NB4 (cell line): ENCODE measurements at regions not wholly inside any gene's neighbourhood (a gene's known extent, or its start where the extent isn't known, plus 50 kb on each side); places are given as distances from the start of the nearest gene placed in this dataset.
A peak's percentile ranks its signal among the peaks of the same experiment; 100 is the strongest.
"Not testable (repeated sequence)": the region's sequence is repeated elsewhere in the genome, so short reads cannot be mapped to it uniquely, and the experiment has no call there.

Experiments used
- DNase-seq: peaks from one replicate; pipeline ENCODE4 v3.0.0; 2010; ENCODE audit warnings: low read depth
- H3K4me3 ChIP-seq: one replicate; pipeline ENCODE4 v1.5.1; 2011; ENCODE audit warnings: mild to moderate bottlenecking, low read depth, low read length, moderate library complexity
- MAX ChIP-seq: IDR thresholded peaks from 2 replicates; pipeline ENCODE4 v1.6.1; 2011; ENCODE audit warnings: low read depth, low read length
- MYC ChIP-seq: IDR thresholded peaks from 2 replicates; pipeline ENCODE4 v1.6.1; 2011; ENCODE audit warnings: low read depth, low read length
- POLR2A ChIP-seq: IDR thresholded peaks from 2 replicates; pipeline ENCODE4 v1.6.1; 2011; ENCODE audit warnings: mild to moderate bottlenecking; ENCODE audit not compliant: insufficient read length; ENCODE audit errors: extremely low read depth
- TF ChIP-seq, protein P1 (sequence below): IDR thresholded peaks from one replicate; pipeline ENCODE4 v1.5.1; 2012; ENCODE audit warnings: low read depth, low read length

GRCh38 chr11:133639408-133639807 is 107.1 kb upstream of the OPCML start:
- no peak for DNase-seq

DNA sequence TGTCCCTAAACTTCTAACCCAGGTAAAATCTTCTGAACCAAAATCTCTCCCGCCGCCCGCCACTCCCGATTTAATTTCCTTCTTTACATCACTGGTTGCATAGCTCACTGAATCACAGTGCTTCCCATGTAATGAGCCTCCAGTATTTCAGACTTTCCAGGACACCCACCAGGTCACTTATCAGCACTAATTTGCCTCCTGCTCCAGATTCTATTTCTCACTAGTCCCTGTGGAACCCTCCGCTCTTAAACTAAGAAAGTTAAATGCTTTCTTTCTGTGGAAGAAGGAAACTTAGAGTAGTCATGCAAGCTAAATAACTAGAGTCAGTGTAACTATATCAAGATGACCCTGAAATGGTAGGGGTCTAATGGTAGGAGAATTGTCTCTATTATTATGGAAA is 106.6 kb upstream of the OPCML start:
- DNase-seq: no peak
- no peak for TF ChIP-seq MYC
- TF ChIP-seq, protein P1, sequence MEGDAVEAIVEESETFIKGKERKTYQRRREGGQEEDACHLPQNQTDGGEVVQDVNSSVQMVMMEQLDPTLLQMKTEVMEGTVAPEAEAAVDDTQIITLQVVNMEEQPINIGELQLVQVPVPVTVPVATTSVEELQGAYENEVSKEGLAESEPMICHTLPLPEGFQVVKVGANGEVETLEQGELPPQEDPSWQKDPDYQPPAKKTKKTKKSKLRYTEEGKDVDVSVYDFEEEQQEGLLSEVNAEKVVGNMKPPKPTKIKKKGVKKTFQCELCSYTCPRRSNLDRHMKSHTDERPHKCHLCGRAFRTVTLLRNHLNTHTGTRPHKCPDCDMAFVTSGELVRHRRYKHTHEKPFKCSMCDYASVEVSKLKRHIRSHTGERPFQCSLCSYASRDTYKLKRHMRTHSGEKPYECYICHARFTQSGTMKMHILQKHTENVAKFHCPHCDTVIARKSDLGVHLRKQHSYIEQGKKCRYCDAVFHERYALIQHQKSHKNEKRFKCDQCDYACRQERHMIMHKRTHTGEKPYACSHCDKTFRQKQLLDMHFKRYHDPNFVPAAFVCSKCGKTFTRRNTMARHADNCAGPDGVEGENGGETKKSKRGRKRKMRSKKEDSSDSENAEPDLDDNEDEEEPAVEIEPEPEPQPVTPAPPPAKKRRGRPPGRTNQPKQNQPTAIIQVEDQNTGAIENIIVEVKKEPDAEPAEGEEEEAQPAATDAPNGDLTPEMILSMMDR: no peak
- TF ChIP-seq MAX: no peak
- no peak for TF ChIP-seq POLR2A
- no peak overlapping the region for H3K4me3 ChIP-seq

More at GRCh38 chr11:133639408-133639807, 107.1 kb upstream of the OPCML start:
- no peak overlapping the region for H3K4me3 ChIP-seq
- TF ChIP-seq POLR2A: no peak
- TF ChIP-seq, protein P1: no peak
- TF ChIP-seq MAX: no peak
- no peak for TF ChIP-seq MYC

DNA sequence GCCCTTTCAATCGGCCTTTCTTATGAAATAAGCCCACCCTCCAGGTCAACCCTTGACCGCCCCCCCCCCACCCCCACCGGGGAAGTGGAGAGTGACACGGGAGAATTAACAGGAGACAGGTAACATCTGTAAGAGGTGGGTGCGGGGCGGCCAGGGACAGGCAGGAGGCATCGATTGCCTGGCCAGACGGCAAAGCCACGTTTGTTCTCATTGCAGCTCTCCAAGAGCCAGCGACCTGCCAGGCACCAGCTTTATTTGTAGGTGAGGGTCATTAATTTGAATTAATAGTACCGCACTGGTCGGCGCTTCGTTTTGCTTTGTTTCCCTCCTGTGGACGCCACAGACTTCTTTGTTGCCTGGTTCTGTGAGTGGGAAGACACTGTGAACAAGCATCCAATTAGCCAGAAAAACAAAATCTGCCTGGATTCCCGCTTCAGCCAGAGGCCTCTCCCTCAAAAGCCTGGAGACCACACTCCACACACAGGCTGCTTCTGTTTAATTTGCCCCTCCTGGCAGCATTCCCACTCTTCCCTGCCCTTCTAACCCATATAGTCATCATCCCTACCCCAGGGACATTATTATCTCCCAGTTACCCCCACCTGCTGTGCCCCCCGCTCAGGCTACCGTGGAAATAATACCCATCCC is 104.5 kb upstream of the OPCML start:
- TF ChIP-seq, protein P1: no peak
- H3K4me3 ChIP-seq: no peak overlapping the region
- DNase-seq: no peak

- H3K4me3 ChIP-seq: no peak overlapping the region
- DNase-seq: no peak
- no peak for TF ChIP-seq POLR2A
Measured at GRCh38 chr11:133635244-133635739, 103.0 kb upstream of the OPCML start.

DNA sequence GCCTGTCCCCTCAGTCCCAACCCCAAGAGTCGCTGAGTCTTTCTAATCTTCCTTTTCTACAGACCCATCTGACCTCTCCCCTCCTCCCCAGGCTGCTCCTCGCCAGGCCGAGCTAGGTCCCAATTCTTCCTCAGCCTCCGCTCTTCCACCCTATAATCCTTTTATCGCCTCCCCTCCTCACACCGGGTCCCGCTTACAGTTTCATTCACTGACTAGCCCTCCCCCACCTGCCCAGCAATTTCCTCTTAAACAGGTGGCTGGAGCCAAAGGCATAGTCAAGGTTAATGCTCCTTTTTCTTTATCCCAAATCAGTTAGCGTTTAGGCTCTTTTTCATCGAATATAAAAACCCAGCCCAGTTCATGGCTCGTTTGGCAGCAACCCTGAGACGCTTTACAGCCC is 96.1 kb upstream of the OPCML start:
- not testable (repeated sequence) for DNase-seq, H3K4me3 ChIP-seq

- TF ChIP-seq MYC (no peak), MAX (no peak), POLR2A (no peak)
- TF ChIP-seq, protein P1: no peak
- H3K4me3 ChIP-seq: no peak overlapping the region
- DNase-seq: no peak
Measured at GRCh38 chr11:133621611-133622010, 89.3 kb upstream of the OPCML start.

GRCh38 chr11:133619973-133620372 is 87.7 kb upstream of the OPCML start:
- no peak overlapping the region for H3K4me3 ChIP-seq
- peak; percentile 33 for DNase-seq
- TF ChIP-seq, protein P1: peak; percentile 27
- no peak for TF ChIP-seq POLR2A
